Neural cell (in vitro differentiated cells): ENCODE measurements at regions not wholly inside any gene's neighbourhood (a gene's known extent, or its start where the extent isn't known, plus 50 kb on each side); places are given as distances from the start of the nearest gene placed in this dataset.

Experiments used
- CTCF ChIP-seq: fragments of 450-650 bp; IDR thresholded peaks from 2 replicates; pipeline ENCODE4 v1.5.1; 2014; ENCODE audit warnings: antibody characterized with exemption, mild to moderate bottlenecking, moderate library complexity; ENCODE audit not compliant: poor library complexity, severe bottlenecking
- EP300 ChIP-seq: fragments of 450-650 bp; conservative IDR thresholded peaks from 2 replicates; pipeline ENCODE4 v1.6.1; 2014; ENCODE audit warnings: antibody characterized with exemption, mild to moderate bottlenecking, moderate library complexity; ENCODE audit not compliant: poor library complexity, severe bottlenecking
- EZH2 ChIP-seq: fragments of 200-600, 300-800 bp; shearing (Covaris generic), sonication (generic); IDR thresholded peaks from 2 replicates; pipeline ENCODE4 v1.6.1; 2014; ENCODE audit warnings: antibody characterized with exemption, low read length, borderline replicate concordance, mild to moderate bottlenecking; ENCODE audit not compliant: insufficient read depth, poor library complexity, severe bottlenecking
- POLR2AphosphoS5 ChIP-seq: IDR thresholded peaks from 2 replicates; pipeline ENCODE4 v1.6.1; 2012

- TF ChIP-seq CTCF: no peak
- TF ChIP-seq EZH2: no peak
- no peak for TF ChIP-seq EP300
- TF ChIP-seq POLR2AphosphoS5: no peak
Measured at GRCh38 chr13:53854321-53854720, 825.7 kb downstream of the OLFM4 start.
